ENCODE measurements at regions not wholly inside any gene's neighbourhood (a gene's known extent, or its start where the extent isn't known, plus 50 kb on each side); places are given as distances from the start of the nearest gene placed in this dataset.

GRCh38 chr21:15171546-15171945 is 106.7 kb upstream of the NRIP1 start:
- TF ChIP-seq CTCF (IDR thresholded peaks at IDR 0.05), result no peak
- TF ChIP-seq POLR2AphosphoS5 (IDR thresholded peaks at IDR 0.05), result no peak
- TF ChIP-seq POLR2A (IDR thresholded peaks at IDR 0.05), result no peak
